HG03520 (cell line): ENCODE measurements at regions not wholly inside any gene's neighbourhood (a gene's known extent, or its start where the extent isn't known, plus 50 kb on each side); places are given as distances from the start of the nearest gene placed in this dataset.

Experiments
- ATAC-seq: cut with Tn5 transposase; IDR thresholded peaks from one replicate; pipeline ENCODE4 v1.9.1; 2021; ENCODE audit warnings: mild to moderate bottlenecking, moderate library complexity; ENCODE audit not compliant: unreplicated experiment

DNA sequence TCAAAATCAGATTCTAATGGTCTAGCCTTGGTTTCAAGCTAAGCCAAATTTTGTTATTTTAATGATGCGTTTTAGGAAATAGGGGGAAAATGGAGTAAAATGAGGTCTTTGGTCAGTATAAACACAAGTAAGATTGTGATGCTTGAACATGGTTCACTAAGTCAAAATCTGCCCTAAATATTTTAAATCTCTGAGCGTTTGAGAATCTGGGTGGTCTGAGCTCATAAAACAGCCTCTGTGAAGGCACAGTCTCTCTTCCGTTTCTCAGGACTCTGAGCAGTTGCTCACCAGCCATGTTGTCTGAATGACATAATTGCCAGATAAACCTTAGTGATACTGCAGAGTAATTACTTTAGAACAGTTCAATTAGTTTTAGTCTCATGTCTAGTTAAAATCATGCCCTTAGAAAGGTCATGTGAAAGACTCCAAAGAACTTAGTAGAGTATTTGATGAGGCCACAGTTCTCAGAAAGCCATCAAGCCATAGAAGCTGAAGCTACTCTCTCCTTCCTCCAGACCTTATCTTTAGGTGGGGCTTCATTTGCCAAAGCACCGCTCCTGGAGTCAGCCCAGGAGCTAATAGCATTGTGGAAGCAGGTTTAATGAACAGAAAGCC, 257.1 kb upstream of the MAP3K1 start:
- ATAC-seq, result no peak

DNA sequence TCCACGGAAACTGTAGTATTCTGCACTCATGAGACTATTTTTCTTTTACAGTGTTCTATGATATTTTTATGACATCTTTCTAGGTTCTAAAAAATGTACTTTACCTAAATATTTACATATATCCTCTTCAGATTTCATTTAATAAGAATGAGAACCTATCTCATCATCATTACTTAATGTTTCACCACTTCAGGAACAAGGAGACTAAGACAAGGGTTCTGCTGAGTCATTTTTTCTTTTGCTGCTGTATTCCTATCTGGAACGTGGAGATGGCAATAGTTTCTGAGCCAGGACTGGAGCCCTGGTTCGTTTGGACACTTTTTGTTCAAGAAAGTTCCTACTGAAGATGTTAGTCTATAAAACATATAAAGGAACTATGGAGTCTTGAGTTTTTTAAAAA, 258.2 kb upstream of the MAP3K1 start:
- no peak for ATAC-seq

DNA sequence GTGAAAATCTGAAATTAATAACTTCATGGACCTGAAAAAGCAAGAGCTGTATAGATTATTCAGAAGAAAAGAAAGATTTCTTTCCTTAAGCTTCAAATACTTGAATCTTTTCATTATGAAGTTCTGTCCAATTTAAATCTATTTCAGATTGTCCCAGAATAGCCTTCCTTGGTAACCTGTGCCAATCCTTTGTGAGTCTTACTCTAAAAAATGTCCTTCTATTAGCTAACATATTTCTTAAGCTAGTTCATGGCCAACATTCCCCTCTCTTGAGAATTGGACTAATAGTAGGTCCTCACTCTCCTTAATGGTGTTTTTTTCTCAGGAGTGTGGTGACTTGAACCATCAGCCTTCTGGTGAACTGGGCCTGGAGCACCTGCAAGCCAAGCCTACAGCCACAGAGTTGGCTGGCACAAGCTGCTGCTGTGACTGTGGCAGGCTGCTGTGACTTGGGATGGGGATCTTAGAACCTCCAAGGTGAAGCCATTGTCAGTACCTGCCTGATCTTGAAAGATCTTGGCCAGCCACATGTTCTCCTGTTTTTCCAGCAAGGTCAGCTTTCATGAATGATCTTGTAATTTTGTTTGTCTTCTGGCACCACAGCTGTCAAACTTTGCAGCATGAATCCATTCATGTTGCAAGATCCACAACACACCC, 262.6 kb upstream of the MAP3K1 start:
- no peak for ATAC-seq

DNA sequence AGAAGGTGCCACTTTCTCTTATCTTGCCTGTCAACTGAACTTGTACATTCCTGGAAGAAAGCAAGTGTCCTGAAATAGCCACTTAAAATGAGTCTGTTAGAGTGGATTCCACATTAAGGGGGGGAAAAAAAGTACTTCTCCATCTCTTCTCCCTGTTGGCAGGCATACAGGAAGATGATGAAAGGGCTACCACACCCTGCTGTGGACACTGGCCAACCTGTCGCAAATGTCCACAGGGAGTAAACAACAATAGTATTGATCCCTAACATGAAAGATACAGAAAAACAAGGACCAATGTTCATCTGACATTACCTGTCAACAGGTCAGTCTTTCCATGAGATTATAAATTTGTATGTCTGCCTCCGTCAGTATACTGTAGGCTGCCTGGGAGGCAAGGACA, 265.1 kb upstream of the MAP3K1 start:
- ATAC-seq, result no peak

DNA sequence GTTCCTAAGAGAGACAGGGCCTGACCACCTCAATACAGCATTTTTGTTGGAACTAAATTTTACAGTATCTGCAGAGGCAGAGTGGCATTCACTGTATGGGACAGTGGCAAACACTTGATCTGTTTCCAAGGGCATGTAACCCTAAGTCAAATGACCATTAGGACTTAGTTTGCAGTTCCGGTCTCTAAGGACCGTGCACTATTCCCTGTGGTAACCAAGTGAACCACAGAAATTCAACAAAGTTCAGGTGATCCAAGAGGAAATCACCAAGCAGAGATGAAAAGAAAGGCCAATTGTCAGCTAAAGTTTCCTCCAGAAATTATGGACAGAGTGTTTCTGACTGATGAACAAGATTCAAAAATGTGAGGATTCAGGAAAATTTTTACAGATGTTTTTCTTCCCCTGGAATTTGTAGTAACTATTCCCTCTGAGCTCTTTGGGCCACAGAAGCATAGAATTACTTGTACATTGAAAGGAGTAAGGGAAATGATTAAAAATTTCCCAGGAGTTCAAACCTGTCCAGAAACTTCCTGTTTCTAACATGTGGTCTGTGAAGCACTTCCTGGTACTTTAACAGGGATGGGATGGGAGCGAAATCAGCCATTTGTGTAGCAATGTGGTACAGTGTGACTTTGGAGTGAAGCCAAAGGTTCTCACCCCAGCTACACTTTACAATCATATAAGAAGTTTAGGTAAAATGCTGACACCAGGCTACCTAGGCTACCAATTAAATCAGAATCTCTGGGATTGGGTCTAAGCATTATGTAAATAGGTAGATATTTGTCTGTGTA, 266.1 kb upstream of the MAP3K1 start:
- ATAC-seq, result no peak

DNA sequence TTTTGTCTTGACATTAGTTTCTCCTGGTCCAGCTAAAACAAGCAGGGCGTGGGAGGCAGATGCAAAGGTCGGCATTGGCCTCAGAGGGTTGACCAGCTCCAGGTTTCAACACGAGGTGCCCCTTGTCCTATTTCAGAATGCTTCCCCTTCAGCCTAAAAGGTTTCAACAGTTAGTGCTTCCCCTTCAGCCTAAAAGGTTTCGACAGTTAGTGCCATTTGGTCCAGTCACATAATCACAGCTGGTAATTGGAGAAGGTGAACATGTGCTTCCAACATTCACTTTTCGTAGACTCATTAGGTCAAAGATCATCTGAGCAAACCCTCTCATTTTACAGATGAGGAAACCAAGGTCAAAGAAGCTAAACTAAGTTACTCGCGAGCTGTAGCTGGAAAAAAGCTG, 270.3 kb upstream of the MAP3K1 start:
- no peak for ATAC-seq

DNA sequence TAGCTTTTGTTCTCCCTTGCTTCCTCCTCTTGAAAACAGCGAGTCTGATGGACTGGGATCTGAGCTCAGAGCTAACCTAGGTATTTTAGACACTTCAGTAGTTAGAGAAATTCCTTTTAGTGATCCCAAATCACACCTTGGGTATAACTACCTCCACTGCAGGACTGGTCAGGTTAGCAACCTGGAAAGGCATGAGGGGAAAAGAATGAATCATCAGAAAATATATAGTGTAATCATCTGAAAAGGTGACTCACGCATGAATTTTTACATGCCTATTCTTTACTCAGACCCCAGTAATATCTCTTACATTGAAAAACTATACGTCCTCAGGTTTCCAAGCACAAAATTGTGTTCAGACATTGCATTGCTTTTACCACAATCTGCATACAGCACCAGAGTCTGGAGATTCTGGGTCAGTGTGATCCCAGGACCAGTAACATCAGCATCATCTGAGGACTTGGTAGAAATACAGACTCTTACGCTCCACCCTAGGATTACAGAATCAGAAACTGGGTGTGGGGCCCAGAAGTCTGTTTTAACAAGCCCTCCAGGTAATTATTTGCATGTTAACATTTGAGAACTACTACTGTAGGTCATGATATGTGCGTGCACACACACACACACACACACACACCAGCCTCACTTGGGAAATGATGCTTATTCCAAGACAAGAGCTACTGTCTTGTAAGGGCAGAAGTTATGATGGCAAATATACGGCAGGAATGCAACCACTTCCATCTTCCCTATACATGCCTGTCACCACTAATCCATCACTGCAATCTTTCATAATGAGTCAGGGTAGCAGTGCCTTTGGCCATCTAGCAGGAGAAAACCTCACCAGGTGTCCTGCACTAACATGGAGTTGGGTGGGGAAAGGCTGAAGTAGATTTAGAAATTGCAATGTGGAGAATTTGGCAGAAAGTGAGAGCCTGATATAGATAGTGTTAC, 271.6 kb upstream of the MAP3K1 start:
- no peak for ATAC-seq

DNA sequence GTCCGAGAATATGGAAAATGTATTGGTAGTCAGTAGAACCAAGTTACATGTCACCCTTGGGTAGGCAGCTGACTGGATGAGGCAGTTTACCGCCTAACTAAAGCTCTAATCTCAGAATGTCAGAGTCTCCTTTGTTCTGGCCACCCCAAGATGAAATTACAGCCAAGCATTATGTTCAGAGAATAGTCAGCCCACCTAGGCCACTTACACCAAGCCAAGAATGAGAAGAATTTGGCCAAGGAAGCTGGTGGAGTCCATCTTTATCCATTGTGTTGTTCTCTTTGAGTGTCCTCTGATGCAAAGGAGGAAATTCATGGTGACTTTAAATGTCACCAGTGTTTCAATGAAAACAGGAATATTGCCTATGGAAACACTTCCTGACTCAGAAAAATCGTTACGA, 275.1 kb upstream of the MAP3K1 start:
- ATAC-seq, result no peak

DNA sequence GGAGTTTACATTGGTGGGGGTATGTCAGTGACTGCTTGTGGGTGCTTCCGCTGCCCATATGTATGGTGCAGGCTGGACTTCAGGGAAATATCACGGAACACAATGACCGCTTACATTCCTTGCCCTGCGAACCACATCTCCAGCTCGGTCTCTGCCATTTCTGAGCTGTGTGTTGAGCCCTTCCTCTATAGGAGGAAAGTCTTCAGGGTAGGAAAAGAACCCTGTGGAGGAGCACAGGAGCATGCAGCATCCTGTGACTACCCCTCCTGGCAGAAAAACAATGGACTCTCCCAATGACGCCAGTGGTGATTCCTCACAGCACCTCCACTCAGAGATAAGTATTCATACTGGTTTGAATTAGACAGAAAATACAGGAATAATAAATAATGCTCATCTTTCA, 276.8 kb upstream of the MAP3K1 start:
- no peak for ATAC-seq

DNA sequence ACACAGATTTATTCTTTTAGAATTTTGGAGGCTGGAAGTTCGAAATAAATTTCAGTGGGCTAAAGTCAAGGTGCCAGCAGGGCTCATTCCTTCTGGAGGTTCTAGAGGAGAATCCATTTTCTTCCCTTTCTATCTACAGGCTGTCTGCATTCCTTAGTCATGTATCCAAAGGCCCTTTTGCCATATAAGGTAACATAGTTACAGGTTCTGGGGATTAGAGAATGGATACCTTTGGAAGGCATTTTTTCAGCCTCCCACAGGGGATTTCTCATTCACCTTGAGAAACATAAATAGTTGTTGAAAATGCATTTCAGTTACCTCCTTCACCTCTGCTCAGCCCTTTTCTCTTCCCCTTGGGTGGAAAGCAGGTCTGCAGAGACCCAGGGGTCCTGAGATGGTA, 280.0 kb upstream of the MAP3K1 start:
- no peak for ATAC-seq

DNA sequence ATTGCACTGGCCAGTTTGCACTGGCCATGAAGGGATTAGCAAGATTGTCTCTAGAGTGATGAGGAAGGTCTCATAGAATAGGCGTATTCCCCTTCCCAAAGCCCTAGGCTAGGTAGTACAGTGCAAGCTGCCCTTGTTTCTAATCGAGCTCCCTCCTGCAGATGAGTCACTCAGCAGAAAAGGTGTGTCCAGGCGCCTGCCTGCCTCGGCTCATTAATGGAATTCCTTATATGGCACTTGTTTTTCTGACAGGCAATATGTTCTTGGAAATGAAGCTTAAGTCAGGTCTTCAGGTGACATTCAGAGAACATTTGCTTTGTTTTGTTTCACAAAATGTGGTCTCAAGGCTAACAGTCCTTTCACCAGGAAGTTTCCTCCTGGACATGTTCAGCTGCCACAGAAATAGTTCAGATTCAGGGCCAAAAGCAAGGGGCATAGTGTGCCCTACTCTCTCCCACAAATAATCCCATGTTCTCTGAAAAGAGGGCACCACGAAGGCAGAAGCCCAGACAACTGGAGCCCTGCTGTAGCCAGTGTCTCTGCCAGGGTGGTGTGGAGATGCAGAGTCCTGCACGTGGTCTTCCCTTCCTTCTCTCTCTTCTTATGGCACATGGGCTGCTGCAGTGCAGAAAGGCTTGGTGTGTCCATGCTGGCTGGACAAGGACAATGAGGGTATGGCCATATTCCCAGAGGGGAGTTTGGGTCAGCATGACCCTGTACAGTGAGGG, 281.1 kb upstream of the MAP3K1 start:
- ATAC-seq, result no peak

DNA sequence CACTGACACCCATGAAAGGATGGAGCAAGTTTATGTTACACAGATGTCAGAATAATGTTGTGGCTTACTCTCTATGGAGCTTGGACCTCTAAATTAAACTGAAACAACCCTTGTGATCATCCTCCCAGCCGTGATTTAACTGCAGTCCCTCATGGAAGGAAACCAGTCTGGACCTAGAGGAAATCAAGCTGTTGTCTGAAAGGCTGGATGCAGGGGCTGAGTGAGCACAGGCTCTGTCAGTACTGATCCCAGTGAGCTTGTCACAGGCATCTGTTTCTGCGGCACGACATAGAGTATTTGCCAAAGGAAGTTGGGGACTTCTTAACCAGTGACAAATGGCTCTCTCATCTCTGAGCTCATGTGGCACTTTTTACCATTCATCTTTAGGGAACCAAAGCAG, 282.9 kb upstream of the MAP3K1 start:
- ATAC-seq, result no peak

DNA sequence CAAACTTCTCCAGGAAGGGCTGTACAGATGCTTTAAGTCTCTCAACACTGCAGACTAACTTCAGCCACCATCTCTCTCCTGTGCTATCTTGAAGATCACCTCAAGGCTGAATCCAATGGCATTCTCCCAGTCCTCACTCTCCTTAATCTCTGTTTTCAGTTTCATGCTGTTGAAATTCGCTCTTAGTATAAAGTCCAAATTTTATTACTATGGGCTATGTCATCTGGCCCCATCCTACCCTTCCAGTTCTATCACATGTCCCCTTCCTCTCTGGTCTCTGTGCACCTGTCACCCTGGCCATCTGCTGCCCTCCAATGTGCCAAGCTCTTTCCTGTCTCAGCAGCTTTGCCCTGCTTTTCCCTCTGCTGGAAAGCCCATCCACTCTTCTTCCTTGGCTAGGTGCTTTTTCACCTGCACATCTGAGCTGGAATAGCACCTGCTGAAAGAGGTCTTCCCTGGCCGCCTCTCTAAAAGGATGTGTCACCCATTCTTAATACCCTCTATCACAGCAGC, 284.7 kb upstream of the MAP3K1 start:
- no peak for ATAC-seq

DNA sequence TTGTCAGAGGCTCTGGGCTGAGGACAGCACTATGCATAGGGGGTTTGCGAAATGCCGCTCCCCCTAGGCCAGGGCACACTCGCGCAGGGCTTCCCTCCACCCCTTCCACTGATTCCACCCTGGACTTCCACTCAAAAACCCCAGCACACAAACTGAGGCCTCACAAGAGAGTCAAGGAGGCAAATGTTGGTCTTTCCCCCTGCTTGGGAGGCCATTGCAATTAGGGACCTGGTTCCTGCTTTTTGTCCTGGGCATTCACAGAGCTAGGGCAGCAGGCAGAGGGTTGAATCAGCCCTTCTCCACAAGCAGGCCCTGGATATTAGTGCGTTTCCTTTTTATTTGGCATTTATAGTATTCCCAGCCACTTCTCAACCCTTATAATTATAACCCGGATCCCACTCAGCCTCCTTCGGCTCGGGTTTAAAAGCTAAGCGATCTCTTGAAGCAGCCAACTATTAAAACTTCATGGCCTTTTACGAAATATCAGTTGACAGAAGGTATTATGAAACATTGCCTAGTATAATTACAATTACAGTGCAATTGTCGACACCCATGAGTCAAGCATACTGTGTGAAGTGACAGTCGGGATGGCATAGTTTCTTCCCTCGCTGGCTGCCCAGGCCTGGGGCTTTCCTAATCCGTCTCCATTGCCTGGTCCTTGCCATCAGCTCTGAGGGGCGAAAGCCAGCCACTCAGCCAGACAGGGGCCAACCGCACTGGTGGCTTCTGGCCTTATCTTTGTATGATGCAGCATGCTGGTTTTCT, 285.5 kb upstream of the MAP3K1 start:
- no peak for ATAC-seq

DNA sequence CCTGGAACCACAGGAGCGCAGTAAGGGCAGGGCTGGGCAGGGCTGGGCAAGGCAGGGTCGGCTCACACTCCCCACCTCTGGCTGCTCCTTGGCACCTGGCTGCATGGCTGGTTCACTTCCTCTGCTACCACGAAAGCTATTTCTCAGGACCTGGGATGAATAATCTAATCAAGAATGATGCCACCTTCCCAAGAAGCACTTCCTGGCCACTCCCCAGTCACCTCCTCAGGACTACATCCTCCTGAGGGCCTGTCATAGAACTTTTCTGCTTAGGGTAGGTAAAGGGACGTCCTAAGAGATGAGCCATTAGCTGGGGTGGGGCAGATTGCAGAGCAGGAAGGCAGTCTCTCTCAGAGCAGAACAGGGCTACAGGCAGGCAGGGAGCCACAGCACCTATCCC, 288.2 kb upstream of the MAP3K1 start:
- ATAC-seq, result no peak

DNA sequence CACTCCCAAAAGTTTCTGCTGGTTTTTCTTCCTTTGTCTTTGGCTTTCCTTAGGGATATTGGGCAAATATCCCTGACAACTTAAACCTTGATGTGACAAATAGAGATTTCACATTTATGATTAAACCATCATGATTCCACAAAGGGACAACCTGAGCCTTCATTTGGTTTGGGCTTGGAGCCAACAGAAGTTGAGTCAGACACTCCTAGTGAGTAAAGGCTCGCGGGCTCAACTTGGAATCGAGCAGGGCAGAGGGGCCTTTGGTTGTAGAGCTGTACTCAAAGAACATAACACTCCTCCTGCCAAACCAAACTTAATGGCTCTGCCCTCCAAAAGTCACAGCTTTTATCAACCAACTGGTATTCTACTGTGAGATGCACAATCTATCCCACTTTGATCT, 290.2 kb upstream of the MAP3K1 start:
- no peak for ATAC-seq

DNA sequence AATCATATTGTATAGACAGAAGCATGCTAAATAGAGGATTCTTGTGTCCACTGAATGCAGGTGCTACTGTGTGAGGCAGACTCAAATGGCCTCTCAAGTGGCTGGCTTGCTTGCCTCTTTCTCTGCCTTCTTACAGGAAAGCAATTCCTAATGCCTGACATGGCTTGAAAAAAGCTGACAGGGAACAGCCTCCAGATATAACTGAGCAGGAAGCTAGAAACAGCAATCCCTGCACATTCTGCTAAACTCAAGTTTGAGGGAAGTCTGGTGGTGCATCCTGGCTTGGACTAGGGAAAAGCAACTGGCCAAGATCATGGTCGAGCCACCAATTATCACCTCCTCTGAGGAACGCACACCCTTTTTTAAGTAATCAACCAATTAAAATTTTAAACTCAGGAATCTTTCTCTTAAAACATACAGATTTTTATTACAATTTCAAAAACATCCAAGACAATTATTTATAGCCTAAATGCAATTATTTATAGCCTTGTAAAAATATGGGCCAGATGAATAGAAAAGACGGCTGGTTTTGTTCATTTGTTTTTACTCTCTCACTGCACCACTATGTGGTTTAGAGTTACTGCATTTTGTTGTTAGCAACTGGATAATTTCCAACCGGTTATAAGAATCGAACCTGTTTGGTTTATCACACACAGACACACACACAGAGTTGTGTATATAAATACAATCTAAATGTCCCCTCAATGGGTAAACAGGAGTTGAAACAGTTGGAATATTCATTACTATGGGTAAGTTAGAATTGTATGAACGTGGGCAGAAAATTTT, 290.9 kb upstream of the ANKRD55 start:
- no peak for ATAC-seq

DNA sequence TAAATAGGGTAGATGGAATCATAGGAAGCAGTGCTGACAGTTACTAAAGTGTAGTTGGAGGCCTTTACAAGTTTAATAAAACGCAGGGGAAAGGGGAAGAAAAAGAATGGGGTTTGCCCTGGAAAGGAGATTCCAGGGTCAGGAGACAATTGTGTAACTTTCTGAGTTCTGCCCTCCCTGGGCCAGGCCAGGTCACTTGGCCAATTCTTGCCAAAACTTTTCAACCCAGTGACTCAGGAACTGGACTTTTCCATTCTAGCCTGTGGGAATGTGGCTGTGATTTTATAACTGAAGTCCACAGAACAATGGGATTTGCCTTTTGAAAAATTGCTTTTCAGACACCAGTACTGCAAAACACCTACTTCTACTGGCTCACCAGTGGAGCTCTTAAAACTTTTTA, 289.8 kb upstream of the ANKRD55 start:
- ATAC-seq, result no peak

DNA sequence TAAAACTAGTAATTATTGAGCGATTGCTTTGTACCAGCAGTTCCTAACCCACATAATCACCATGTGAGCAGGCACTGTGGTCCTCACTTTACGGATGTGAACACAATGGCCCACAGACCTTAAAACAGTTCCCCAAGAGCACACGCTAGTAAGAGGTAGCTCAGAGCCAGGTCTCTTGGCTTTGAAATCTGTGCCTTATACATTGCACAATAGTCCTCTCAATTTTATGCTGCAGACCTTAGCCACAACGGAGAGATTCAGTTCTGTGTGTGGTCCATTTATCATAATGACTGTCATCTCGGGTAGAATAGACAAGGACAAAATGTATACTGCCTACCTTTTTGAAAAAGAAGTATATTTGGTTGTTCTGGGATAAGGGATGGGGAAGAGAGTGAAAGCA, 289.0 kb upstream of the ANKRD55 start:
- no peak for ATAC-seq
